Suprapubic skin (tissue), 4 donors: ENCODE measurements at regions not wholly inside any gene's neighbourhood (a gene's known extent, or its start where the extent isn't known, plus 50 kb on each side); places are given as distances from the start of the nearest gene placed in this dataset.
A peak's percentile ranks its signal among the peaks of the same experiment; 100 is the strongest.
"Not testable (repeated sequence)": the region's sequence is repeated elsewhere in the genome, so short reads cannot be mapped to it uniquely, and the experiment has no call there.

Experiments
- DNase-seq, 2 donors: peaks; one replicate each; pipeline ENCODE4 v3.0.0-alpha.2; 2019; ENCODE audit warnings: low spot score in 2 of 2
- H3K27ac ChIP-seq: fragments of 200-600 bp; sonication (generic); one replicate; pipeline ENCODE4 v1.5.1; 2019
- H3K27me3 ChIP-seq: fragments of 200-600 bp; sonication (generic); one replicate; pipeline ENCODE4 v1.5.1; 2019
- H3K36me3 ChIP-seq: fragments of 200-600 bp; sonication (generic); one replicate; pipeline ENCODE4 v1.5.1; 2019
- H3K4me1 ChIP-seq: fragments of 200-600 bp; sonication (generic); one replicate; pipeline ENCODE4 v1.5.1; 2019
- H3K4me3 ChIP-seq: fragments of 200-600 bp; sonication (generic); one replicate; pipeline ENCODE4 v1.5.1; 2019; ENCODE audit warnings: mild to moderate bottlenecking
- H3K9me3 ChIP-seq: fragments of 200-600 bp; sonication (generic); one replicate; pipeline ENCODE4 v1.5.1; 2019
- EP300 ChIP-seq: sonication (generic); formaldehyde crosslinking; IDR thresholded peaks from one replicate; pipeline ENCODE4 v1.6.1; 2017; ENCODE audit warnings: antibody characterized with exemption
- POLR2A ChIP-seq, 2 donors: fragments of 450-650 bp; IDR thresholded peaks; one replicate each; pipeline ENCODE4 v1.6.1; 2017; ENCODE audit warnings: antibody characterized with exemption in 2 of 2, mild to moderate bottlenecking in 2 of 2, moderate library complexity in 2 of 2
- POLR2AphosphoS5 ChIP-seq, 3 donors: sonication (generic); formaldehyde crosslinking; IDR thresholded peaks; one replicate each; pipeline ENCODE4 v1.6.1; 2017; ENCODE audit warnings: antibody characterized with exemption in 3 of 3
- WGBS: methylation state at CpG from one replicate; pipeline ENCODE4 v1.1.5; 2018; 5-methylcytosine and 5-hydroxymethylcytosine counted together
- TF ChIP-seq, protein P1 (sequence below), 2 donors: fragments of 200-600 bp in 1 of 2; fragments of 450-650 bp in 1 of 2; sonication (generic) in 1 of 2; IDR thresholded peaks; one replicate each; pipeline ENCODE4 v1.5.1; 2016 to 2019; ENCODE audit warnings: antibody characterized with exemption in 2 of 2, mild to moderate bottlenecking in 1 of 2, moderate library complexity in 1 of 2

DNA sequence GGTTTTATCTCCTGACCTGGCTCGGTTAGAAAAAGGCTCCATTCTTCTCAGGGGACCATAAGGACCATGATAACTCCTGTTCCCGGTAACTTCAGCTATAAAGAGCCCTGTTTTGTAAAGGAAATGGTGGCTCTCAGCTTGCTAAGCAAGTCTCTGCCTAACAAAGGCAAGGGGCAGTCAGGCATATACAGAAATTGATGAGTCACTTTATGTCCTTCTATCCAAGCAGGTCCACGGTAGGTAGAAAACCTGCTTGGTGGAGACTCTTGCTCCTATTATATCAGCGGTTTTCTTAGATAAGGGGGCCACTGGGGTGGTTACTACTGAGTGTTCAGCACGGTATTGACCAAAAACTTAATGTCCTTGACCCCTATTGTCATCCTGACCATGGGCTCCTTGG lies 203.0 kb upstream of the KLF8 start:
- Histone ChIP-seq H3K36me3 (no peaks in the 10 kb centered on the region), H3K9me3 (no peaks in the 10 kb centered on the region), H3K27me3 (no peaks in the 10 kb centered on the region), H3K4me3 (no peak overlapping the region), H3K4me1 (no peaks in the 10 kb centered on the region), H3K27ac (no peak overlapping the region)
- TF ChIP-seq EP300 = no peak
- no peak for TF ChIP-seq POLR2AphosphoS5 (IDR thresholded peaks at IDR 0.05)
- TF ChIP-seq, protein P1, sequence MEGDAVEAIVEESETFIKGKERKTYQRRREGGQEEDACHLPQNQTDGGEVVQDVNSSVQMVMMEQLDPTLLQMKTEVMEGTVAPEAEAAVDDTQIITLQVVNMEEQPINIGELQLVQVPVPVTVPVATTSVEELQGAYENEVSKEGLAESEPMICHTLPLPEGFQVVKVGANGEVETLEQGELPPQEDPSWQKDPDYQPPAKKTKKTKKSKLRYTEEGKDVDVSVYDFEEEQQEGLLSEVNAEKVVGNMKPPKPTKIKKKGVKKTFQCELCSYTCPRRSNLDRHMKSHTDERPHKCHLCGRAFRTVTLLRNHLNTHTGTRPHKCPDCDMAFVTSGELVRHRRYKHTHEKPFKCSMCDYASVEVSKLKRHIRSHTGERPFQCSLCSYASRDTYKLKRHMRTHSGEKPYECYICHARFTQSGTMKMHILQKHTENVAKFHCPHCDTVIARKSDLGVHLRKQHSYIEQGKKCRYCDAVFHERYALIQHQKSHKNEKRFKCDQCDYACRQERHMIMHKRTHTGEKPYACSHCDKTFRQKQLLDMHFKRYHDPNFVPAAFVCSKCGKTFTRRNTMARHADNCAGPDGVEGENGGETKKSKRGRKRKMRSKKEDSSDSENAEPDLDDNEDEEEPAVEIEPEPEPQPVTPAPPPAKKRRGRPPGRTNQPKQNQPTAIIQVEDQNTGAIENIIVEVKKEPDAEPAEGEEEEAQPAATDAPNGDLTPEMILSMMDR (IDR thresholded peaks at IDR 0.05) = no peak
- no peak for TF ChIP-seq POLR2A (IDR thresholded peaks at IDR 0.05)
- 64% methylated on average over 5 of the region's 5 CpGs for WGBS
- no peak for DNase-seq

DNA sequence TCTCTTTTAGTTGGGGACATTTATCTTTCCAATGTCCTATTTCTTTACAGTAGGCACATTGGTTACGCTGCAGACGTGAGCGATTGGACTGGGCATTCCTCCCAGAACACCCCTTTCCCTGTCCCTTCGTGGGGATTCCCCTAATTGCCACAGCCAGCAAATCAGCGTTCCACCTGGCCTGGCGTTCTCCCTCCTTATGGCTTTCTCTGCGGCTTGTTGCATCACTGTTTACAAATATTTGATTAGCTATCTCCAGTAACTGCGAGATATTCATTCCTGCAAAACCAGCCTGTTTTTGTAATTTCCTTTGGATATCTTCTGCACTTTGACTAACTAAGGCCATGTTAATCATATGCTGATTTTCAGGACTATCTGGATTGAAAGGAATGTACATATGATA lies 202.5 kb upstream of the KLF8 start:
- WGBS = 82% methylated on average over 8 of the region's 8 CpGs
- TF ChIP-seq EP300 (no peak), POLR2A (IDR thresholded peaks at IDR 0.05) (no peak), POLR2AphosphoS5 (IDR thresholded peaks at IDR 0.05) (no peak)
- Histone ChIP-seq H3K27me3 (no peaks in the 10 kb centered on the region), H3K9me3 (no peaks in the 10 kb centered on the region), H3K36me3 (no peaks in the 10 kb centered on the region), H3K4me1 (no peaks in the 10 kb centered on the region), H3K27ac (no peak overlapping the region), H3K4me3 (no peak overlapping the region)
- DNase-seq = no peak

DNA sequence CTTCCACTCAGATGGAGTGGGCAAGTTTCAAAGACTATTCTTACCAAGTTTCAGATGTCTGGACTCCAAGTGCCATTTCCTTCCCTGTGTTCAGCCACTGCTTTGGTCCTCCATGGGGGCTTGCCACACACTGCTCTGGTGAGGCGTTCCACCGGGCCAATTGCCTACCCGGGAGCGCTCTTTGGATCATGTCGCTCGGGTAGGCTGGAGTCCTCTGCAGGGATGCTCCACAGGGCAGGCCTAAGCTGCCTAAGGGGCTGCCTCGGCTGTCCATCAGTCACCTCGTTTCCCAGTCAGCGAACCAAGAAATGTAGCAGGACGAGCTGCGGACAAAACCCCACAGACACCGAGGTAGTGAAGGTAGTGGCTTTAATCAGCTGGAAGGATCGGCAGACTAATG lies 200.7 kb upstream of the KLF8 start:
- TF ChIP-seq EP300 (no peak), POLR2AphosphoS5 (IDR thresholded peaks at IDR 0.05) (no peak), POLR2A (IDR thresholded peaks at IDR 0.05) (no peak)
- TF ChIP-seq, protein P1 (IDR thresholded peaks at IDR 0.05) = no peak
- no peaks in the 10 kb centered on the region for H3K9me3 ChIP-seq
- H3K27ac ChIP-seq = no peak overlapping the region
- no peaks in the 10 kb centered on the region for H3K4me1 ChIP-seq
- no peak overlapping the region for H3K4me3 ChIP-seq
- no peaks in the 10 kb centered on the region for H3K36me3 ChIP-seq
- no peak for DNase-seq
- WGBS = 95% methylated on average over 13 of the region's 13 CpGs
- H3K27me3 ChIP-seq = no peaks in the 10 kb centered on the region

DNA sequence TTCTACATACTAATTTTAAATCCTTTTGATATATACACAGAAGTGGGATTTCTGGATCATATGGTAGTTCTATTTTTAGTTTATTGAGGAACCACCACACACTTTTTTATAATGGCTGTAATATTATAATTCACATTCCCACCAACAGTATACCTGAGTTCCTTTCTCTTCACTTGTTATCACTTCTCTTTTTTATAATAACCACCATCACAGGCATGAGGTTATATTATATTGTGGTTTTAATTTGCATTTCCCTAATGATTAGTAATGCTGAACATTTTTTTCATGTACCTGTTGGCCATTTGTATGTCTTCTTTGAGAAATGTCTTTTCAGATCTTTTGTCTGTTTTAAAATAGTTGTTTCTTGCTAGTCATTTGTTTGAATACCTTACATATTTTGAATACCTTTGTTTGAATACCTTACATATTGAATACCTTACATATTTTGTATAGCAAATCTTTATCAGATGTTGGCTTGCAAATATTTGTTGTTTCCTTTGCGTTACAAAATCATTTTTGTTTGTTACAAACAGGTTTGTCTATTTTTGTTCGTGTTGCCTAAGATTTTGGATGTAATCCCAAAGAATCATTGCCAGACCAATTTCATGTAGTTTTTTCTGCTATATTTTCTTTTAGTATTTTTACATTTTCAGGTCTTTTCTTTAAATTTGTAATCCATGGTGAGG lies 198.5 kb upstream of the KLF8 start:
- Histone ChIP-seq H3K27me3 (no peaks in the 10 kb centered on the region), H3K36me3 (no peaks in the 10 kb centered on the region), H3K27ac (no peak overlapping the region), H3K4me1 (no peaks in the 10 kb centered on the region), H3K9me3 (no peaks in the 10 kb centered on the region), H3K4me3 (no peak overlapping the region)
- DNase-seq = no peak
- TF ChIP-seq, protein P1 (IDR thresholded peaks at IDR 0.05) = no peak
- TF ChIP-seq EP300 = no peak
- no peak for TF ChIP-seq POLR2A (IDR thresholded peaks at IDR 0.05)
- 45% methylated on average over 2 of the region's 2 CpGs for WGBS

DNA sequence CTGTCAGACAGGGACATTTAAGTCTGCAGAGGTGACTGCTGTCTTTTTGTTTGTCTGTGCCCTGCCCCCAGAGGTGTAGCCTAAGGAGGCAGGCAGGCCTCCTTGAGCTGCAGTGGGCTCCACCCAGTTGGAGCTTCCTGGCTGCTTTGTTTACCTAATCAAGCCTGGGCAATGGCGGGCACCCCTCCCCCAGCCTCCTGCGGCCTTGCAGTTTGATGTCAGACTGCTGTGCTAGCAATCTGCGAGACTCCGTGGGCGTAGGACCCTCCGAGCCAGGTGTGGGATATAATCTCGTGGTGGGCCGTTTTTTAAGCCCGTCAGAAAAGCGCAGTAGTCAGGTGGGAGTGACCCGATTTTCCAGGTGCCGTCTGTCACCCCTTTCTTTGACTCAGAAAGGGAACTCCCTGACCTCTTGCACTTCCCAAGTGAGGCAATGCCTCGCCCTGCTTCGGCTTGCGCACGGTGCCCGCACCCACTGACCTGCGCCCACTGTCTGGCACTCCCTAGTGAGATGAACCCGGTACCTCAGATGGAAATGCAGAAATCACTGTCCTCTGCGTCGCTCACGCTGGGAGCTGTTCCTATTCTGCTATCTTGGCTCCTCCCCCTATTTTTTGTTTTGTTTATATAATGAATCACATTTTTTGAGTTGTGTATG lies 179.4 kb upstream of the KLF8 start:
- H3K27me3 ChIP-seq, DNase-seq, H3K4me1 ChIP-seq, H3K9me3 ChIP-seq, H3K27ac ChIP-seq, H3K36me3 ChIP-seq, H3K4me3 ChIP-seq: not testable (repeated sequence)
- 76% methylated on average over 20 of the region's 22 CpGs for WGBS

DNA sequence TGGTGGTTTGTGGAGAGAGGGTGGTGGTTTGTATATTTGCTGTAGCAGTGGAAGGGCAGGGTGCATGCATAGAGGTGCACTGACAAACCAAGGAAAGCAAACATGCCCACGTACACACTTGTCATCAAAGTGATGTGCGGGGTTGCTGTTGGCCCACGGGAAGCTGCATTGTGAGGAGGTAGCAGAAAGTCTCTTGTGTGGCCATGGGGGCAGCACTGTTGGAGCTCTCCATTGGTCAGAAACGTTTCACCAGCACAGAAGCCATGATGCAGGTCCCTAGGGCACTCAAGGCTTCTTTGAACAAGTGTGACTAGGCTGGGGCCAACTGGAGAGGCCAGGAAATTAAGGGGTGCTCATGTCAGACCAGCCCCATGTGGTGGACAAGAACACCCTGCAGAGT lies 174.8 kb upstream of the KLF8 start:
- H3K9me3 ChIP-seq = no peaks in the 10 kb centered on the region
- no peaks in the 10 kb centered on the region for H3K36me3 ChIP-seq
- 73% methylated on average over 4 of the region's 4 CpGs for WGBS
- H3K4me1 ChIP-seq = no peaks in the 10 kb centered on the region
- H3K4me3 ChIP-seq = no peak overlapping the region
- TF ChIP-seq EP300 = no peak
- TF ChIP-seq POLR2A (IDR thresholded peaks at IDR 0.05) = no peak
- no peak for TF ChIP-seq POLR2AphosphoS5 (IDR thresholded peaks at IDR 0.05)
- TF ChIP-seq, protein P1 (IDR thresholded peaks at IDR 0.05) = no peak
- H3K27me3 ChIP-seq = no peaks in the 10 kb centered on the region
- H3K27ac ChIP-seq = no peak overlapping the region
- DNase-seq = peak in 1 of 2 donors; percentile 21
